ENCODE measurements at regions not wholly inside any gene's neighbourhood (a gene's known extent, or its start where the extent isn't known, plus 50 kb on each side); places are given as distances from the start of the nearest gene placed in this dataset.

DNA sequence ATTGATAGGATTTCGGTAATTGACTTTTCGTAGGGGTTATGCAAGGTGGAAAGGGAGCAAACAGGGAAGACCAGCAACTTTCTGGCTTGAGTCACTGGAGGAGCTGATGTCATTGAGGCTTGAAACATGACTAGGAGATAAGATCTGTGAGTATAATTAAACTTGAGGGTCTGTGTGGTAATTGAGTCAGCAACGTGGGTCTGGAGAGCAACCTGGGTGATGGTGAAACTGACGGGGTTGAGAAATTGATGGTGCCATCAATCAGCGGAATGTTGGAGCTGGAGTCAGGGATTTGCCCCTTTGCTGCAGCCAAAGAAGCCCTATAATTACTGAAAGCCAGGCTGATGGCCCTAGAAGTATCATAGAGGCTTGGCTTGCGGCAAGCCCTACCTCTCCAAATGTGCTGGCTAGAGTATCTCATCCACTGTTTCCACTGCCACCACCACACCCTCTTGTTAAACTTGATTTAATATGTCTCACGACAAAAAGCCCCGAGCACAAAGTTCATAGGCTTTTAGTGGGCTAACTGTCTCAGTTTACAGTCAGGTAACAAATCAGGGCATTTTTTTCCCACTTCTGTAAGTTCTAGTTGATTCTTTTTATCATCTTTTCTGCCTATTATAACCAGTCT lies 186.9 kb upstream of the ELAC2 start:
- Histone ChIP-seq H3K9me3 (ENCODE audit: insufficient read depth, low read length) (no peaks in the 10 kb centered on the region), H3K36me3 (ENCODE audit: low read length) (no peaks in the 10 kb centered on the region), H3K4me2 (ENCODE audit: low read depth, low read length, poor library complexity, severe bottlenecking) (no peak overlapping the region), H3F3A (ENCODE audit: insufficient read depth) (no peaks in the 10 kb centered on the region), H3K27me3 (ENCODE audit: low read length) (no peaks in the 10 kb centered on the region), H2AFZ (ENCODE audit: low read depth, low read length, severe bottlenecking) (no peak overlapping the region), H4K20me1 (ENCODE audit: low read depth, low read length) (no peaks in the 10 kb centered on the region), H3K27ac (ENCODE audit: low read depth, low read length) (no peak overlapping the region), H3K4me3 (ENCODE audit: insufficient read depth, low read length, poor library complexity, severe bottlenecking) (no peak overlapping the region), H3K9ac (ENCODE audit: low read length) (no peak overlapping the region), H3K79me2 (ENCODE audit: insufficient read depth, low read length) (no peaks in the 10 kb centered on the region), H3K9me2 (replicated peaks; ENCODE audit: insufficient read depth, low read length) (no peaks in the 10 kb centered on the region)
- no peak for TF ChIP-seq EZH2phosphoT487 (conservative IDR thresholded peaks at IDR 0.05; ENCODE audit: low read length)
- TF ChIP-seq CTCF (IDR thresholded peaks at IDR 0.05; ENCODE audit: insufficient read depth, low read length, poor library complexity, severe bottlenecking): no peak

- TF ChIP-seq CTCF (IDR thresholded peaks at IDR 0.05; ENCODE audit: insufficient read depth, low read length, poor library complexity, severe bottlenecking) (no peak), EZH2phosphoT487 (conservative IDR thresholded peaks at IDR 0.05; ENCODE audit: low read length) (no peak)
- no peak overlapping the region for H3K9ac ChIP-seq (ENCODE audit: low read length)
- no peaks in the 10 kb centered on the region for H3K9me3 ChIP-seq (ENCODE audit: insufficient read depth, low read length)
- no peaks in the 10 kb centered on the region for H3K9me2 ChIP-seq (replicated peaks; ENCODE audit: insufficient read depth, low read length)
- H3K4me2 ChIP-seq (ENCODE audit: low read depth, low read length, poor library complexity, severe bottlenecking): no peak overlapping the region
- H2AFZ ChIP-seq (ENCODE audit: low read depth, low read length, severe bottlenecking): no peak overlapping the region
- no peak overlapping the region for H3K4me3 ChIP-seq (ENCODE audit: insufficient read depth, low read length, poor library complexity, severe bottlenecking)
- H3K27me3 ChIP-seq (ENCODE audit: low read length): no peaks in the 10 kb centered on the region
- no peaks in the 10 kb centered on the region for H3K79me2 ChIP-seq (ENCODE audit: insufficient read depth, low read length)
- H3F3A ChIP-seq (ENCODE audit: insufficient read depth): no peaks in the 10 kb centered on the region
- H3K27ac ChIP-seq (ENCODE audit: low read depth, low read length): no peak overlapping the region
- no peaks in the 10 kb centered on the region for H4K20me1 ChIP-seq (ENCODE audit: low read depth, low read length)
- no peaks in the 10 kb centered on the region for H3K36me3 ChIP-seq (ENCODE audit: low read length)
Measured at GRCh38 chr17:13202835-13203234, 185.0 kb upstream of the ELAC2 start.

DNA sequence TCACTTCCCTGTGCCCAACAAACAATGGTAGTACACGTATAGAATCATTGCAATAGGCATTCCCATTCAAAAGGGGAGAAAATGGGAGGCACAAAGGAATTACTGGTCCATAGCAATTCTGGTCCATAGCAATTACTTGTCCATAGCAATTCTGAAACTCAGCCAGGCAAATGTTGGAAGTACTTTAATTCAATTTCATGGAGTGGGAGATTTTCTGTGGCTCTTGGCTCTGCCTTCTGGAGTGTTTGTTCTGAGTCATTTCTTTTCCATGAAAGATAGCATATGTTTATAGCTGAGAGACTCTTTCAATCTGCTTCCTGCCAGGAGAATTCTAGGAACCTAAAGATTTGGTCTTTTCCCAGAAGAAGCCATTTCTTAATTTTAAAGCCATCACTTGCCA lies 182.8 kb upstream of the ELAC2 start:
- H3K9me2 ChIP-seq (replicated peaks; ENCODE audit: insufficient read depth, low read length): no peaks in the 10 kb centered on the region
- no peak overlapping the region for H3K4me2 ChIP-seq (ENCODE audit: low read depth, low read length, poor library complexity, severe bottlenecking)
- H3K36me3 ChIP-seq (ENCODE audit: low read length): no peaks in the 10 kb centered on the region
- H3K9me3 ChIP-seq (ENCODE audit: insufficient read depth, low read length): no peaks in the 10 kb centered on the region
- no peak for TF ChIP-seq CTCF (IDR thresholded peaks at IDR 0.05; ENCODE audit: insufficient read depth, low read length, poor library complexity, severe bottlenecking)
- no peak for TF ChIP-seq EZH2phosphoT487 (conservative IDR thresholded peaks at IDR 0.05; ENCODE audit: low read length)
- no peak overlapping the region for H3K27ac ChIP-seq (ENCODE audit: low read depth, low read length)
- no peaks in the 10 kb centered on the region for H3K79me2 ChIP-seq (ENCODE audit: insufficient read depth, low read length)
- H3K27me3 ChIP-seq (ENCODE audit: low read length): no peaks in the 10 kb centered on the region
- no peaks in the 10 kb centered on the region for H3F3A ChIP-seq (ENCODE audit: insufficient read depth)
- H3K4me3 ChIP-seq (ENCODE audit: insufficient read depth, low read length, poor library complexity, severe bottlenecking): no peak overlapping the region
- H3K9ac ChIP-seq (ENCODE audit: low read length): no peak overlapping the region
- H2AFZ ChIP-seq (ENCODE audit: low read depth, low read length, severe bottlenecking): no peak overlapping the region
- no peaks in the 10 kb centered on the region for H4K20me1 ChIP-seq (ENCODE audit: low read depth, low read length)

Data from SU-DHL-6 (cell line).